ENCODE measurements at regions not wholly inside any gene's neighbourhood (a gene's known extent, or its start where the extent isn't known, plus 50 kb on each side); places are given as distances from the start of the nearest gene placed in this dataset.

- no peak overlapping the region for H2AFZ ChIP-seq (ENCODE audit: low read length)
- H3K4me3 ChIP-seq (ENCODE audit: low read length): no peak overlapping the region
- no peaks in the 10 kb centered on the region for H3K79me2 ChIP-seq (ENCODE audit: low read length)
- ChIA-PET CTCF (no interaction called here), POLR2A (ENCODE audit: unreplicated experiment) (no interaction called here)
- no peaks in the 10 kb centered on the region for H3K36me3 ChIP-seq (ENCODE audit: low read depth, low read length)
- no peaks in the 10 kb centered on the region for H4K20me1 ChIP-seq (ENCODE audit: low read length)
- H3K27ac ChIP-seq (ENCODE audit: low read length): no peak overlapping the region
- TF ChIP-seq EZH2phosphoT487 (IDR thresholded peaks at IDR 0.05; ENCODE audit: borderline replicate concordance, low read length): no peak
- no peak for TF ChIP-seq EZH2 (IDR thresholded peaks at IDR 0.05; ENCODE audit: low read length, unreplicated experiment)
- TF ChIP-seq CTCF (conservative IDR thresholded peaks at IDR 0.05; ENCODE audit: low read depth, low read length): no peak
- H3K9me3 ChIP-seq (ENCODE audit: low read length): no peaks in the 10 kb centered on the region
- no peaks in the 10 kb centered on the region for H3K27me3 ChIP-seq (ENCODE audit: low read length)
- H3K9ac ChIP-seq (ENCODE audit: low read length): no peak overlapping the region
- intact Hi-C loops (cut with micrococcal nuclease): no loop called here
- H3K4me1 ChIP-seq (ENCODE audit: insufficient read depth, low read length): no peaks in the 10 kb centered on the region
- no TSS peak for BruUV-seq (replicated peaks)
- ATAC-seq (no peak), DNase-seq (no peak)
- H3K4me2 ChIP-seq (ENCODE audit: low read length): no peak overlapping the region
- no peaks in the 10 kb centered on the region for H3F3A ChIP-seq (ENCODE audit: low read length, unreplicated experiment)
- no peaks in the 10 kb centered on the region for H3K9me2 ChIP-seq (replicated peaks; ENCODE audit: low read length)
Measured at GRCh38 chr13:67951431-67951830, 721.3 kb upstream of the PCDH9 start.

GRCh38 chr13:67950603-67951002, 720.5 kb upstream of the PCDH9 start:
- BruUV-seq (replicated peaks): no TSS peak
- Histone ChIP-seq H3K9me2 (replicated peaks; ENCODE audit: low read length) (no peaks in the 10 kb centered on the region), H3K4me3 (ENCODE audit: low read length) (no peak overlapping the region), H3K9ac (ENCODE audit: low read length) (no peak overlapping the region), H3K79me2 (ENCODE audit: low read length) (no peaks in the 10 kb centered on the region), H3K36me3 (ENCODE audit: low read depth, low read length) (no peaks in the 10 kb centered on the region), H2AFZ (ENCODE audit: low read length) (no peak overlapping the region), H3K27ac (ENCODE audit: low read length) (no peak overlapping the region), H4K20me1 (ENCODE audit: low read length) (no peaks in the 10 kb centered on the region), H3K4me1 (ENCODE audit: insufficient read depth, low read length) (no peaks in the 10 kb centered on the region), H3K4me2 (ENCODE audit: low read length) (no peak overlapping the region), H3K27me3 (ENCODE audit: low read length) (no peaks in the 10 kb centered on the region), H3K9me3 (ENCODE audit: low read length) (no peaks in the 10 kb centered on the region), H3F3A (ENCODE audit: low read length, unreplicated experiment) (no peaks in the 10 kb centered on the region)
- CTCF ChIA-PET: no interaction called here
- POLR2A ChIA-PET (ENCODE audit: unreplicated experiment): no interaction called here
- ATAC-seq (no peak), DNase-seq (no peak)
- intact Hi-C loops (cut with micrococcal nuclease): no loop called here
- no peak for TF ChIP-seq CTCF (conservative IDR thresholded peaks at IDR 0.05; ENCODE audit: low read depth, low read length)
- TF ChIP-seq EZH2 (IDR thresholded peaks at IDR 0.05; ENCODE audit: low read length, unreplicated experiment): no peak
- no peak for TF ChIP-seq EZH2phosphoT487 (IDR thresholded peaks at IDR 0.05; ENCODE audit: borderline replicate concordance, low read length)

GRCh38 chr13:67946131-67946530, 716.0 kb upstream of the PCDH9 start:
- TF ChIP-seq EZH2 (IDR thresholded peaks at IDR 0.05; ENCODE audit: low read length, unreplicated experiment) (no peak), CTCF (conservative IDR thresholded peaks at IDR 0.05; ENCODE audit: low read depth, low read length) (no peak), EZH2phosphoT487 (IDR thresholded peaks at IDR 0.05; ENCODE audit: borderline replicate concordance, low read length) (no peak)
- H3K36me3 ChIP-seq (ENCODE audit: low read depth, low read length): no peaks in the 10 kb centered on the region
- DNase-seq (no peak), ATAC-seq (no peak)
- H3K4me2 ChIP-seq (ENCODE audit: low read length): no peak overlapping the region
- H3K9me2 ChIP-seq (replicated peaks; ENCODE audit: low read length): no peaks in the 10 kb centered on the region
- intact Hi-C loops (cut with micrococcal nuclease): no loop called here
- BruUV-seq (replicated peaks): no TSS peak
- H3K9ac ChIP-seq (ENCODE audit: low read length): no peak overlapping the region
- POLR2A ChIA-PET (ENCODE audit: unreplicated experiment): no interaction called here
- no peaks in the 10 kb centered on the region for H3K9me3 ChIP-seq (ENCODE audit: low read length)
- H3K4me1 ChIP-seq (ENCODE audit: insufficient read depth, low read length): no peaks in the 10 kb centered on the region
- H3F3A ChIP-seq (ENCODE audit: low read length, unreplicated experiment): no peaks in the 10 kb centered on the region
- H2AFZ ChIP-seq (ENCODE audit: low read length): no peak overlapping the region
- CTCF ChIA-PET: no interaction called here
- no peaks in the 10 kb centered on the region for H3K79me2 ChIP-seq (ENCODE audit: low read length)
- no peaks in the 10 kb centered on the region for H4K20me1 ChIP-seq (ENCODE audit: low read length)
- H3K27me3 ChIP-seq (ENCODE audit: low read length): no peaks in the 10 kb centered on the region
- H3K27ac ChIP-seq (ENCODE audit: low read length): no peak overlapping the region
- no peak overlapping the region for H3K4me3 ChIP-seq (ENCODE audit: low read length)

All from PC-3 (cell line).